ENCODE measurements at regions not wholly inside any gene's neighbourhood (a gene's known extent, or its start where the extent isn't known, plus 50 kb on each side); places are given as distances from the start of the nearest gene placed in this dataset.

DNA sequence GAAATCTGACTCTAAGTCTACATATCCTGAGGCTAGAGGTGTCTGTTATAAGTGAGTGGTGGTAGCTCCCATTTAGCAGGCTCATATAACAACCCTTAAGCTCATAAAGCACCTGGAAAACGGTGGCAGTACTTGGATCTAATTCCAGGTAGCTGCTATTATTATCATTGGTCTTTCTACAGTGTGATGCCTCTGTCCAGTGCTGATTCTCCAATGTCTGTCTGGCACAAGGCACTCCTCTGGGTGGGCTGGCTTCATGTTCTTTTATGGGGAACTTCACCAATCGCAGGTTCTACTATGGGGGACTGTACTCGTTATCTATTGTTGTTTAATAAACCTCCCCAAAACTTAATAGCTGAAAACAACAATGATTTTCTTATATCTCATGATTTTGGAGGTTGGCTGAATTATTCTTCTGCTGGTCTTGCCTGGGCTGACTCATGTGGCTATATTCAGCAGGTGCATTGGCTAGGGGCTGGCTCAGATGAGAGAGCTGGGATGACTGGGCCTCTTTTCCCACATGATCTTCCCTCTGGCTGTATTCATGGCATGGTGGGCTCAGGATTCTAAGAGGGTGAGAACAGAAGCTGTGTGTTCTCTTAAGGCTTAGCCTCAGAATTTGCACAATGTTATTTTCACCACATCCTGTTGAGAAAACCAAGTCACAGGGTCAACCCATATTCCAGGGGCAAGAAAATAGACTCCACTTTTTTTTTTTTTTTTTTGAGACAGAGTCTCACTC lies 93.0 kb upstream of the PCGF5 start:
- Mint-ChIP-seq H3K27ac (no peak overlapping the region), H3K4me1 (ENCODE audit: low read depth) (no peaks in the 10 kb centered on the region), H3K9me3 (no peaks in the 10 kb centered on the region), H3K27me3 (peaks cover 6% of the 10 kb centered on the region), H3K4me3 (no peak overlapping the region), H3K36me3 (no peaks in the 10 kb centered on the region)
- DNase-seq: no peak
- intact Hi-C loops (cut with micrococcal nuclease): no loop called here
- ChIA-PET CTCF (interaction anchor here (0.6 kb wide), 1 partner anchor 84 kb away, joined by 3 read pairs; no protein-coding TSS in a partner anchor), POLR2A (no interaction called here)

GRCh38 chr10:91135113-91135512 lies 85.3 kb upstream of the PCGF5 start:
- Mint-ChIP-seq H3K9me3 (no peaks in the 10 kb centered on the region), H3K27ac (no peak overlapping the region), H3K27me3 (no peaks in the 10 kb centered on the region), H3K4me3 (no peak overlapping the region), H3K4me1 (ENCODE audit: low read depth) (no peaks in the 10 kb centered on the region), H3K36me3 (no peaks in the 10 kb centered on the region)
- POLR2A ChIA-PET: no interaction called here
- intact Hi-C loops (cut with micrococcal nuclease): no loop called here
- no peak for DNase-seq
- CTCF ChIA-PET: interaction anchor here (0.9 kb wide), 1 partner anchor 128 kb away, joined by 3 read pairs; no protein-coding TSS in a partner anchor

DNA sequence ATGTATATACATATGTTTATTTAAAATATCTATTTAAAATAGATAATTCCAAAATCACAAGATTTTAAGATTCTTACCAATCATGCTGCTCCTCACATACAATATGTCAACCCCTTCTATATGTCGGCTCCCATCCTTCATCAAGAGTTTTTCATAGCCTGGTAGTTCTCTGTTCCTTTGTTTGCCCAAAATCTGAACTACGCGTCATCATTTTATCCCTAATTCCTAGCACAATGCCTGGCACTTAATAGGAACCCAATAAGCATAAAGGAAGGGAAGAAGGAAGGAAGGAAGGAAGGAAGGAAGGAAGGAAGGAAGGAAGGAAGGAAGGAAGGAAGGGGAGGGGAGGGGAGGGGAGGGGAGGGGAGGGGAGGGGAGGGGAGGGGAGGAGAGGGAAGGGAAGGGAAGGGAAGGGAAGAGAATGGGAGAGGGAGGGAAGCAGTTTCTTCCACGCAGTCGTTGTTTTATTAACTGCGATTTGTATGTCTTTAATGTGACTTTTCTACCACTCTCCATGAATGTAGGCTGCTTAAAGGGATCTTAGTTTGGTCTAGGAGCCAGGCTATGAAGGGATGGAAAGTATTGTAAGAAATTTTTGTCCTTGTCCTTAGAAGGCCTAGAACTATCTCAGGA lies 83.3 kb upstream of the PCGF5 start:
- Mint-ChIP-seq H3K27ac (no peak overlapping the region), H3K4me1 (ENCODE audit: low read depth) (peaks cover 11% of the 10 kb centered on the region), H3K27me3 (no peaks in the 10 kb centered on the region), H3K4me3 (no peak overlapping the region), H3K36me3 (no peaks in the 10 kb centered on the region), H3K9me3 (no peaks in the 10 kb centered on the region)
- no peak for DNase-seq
- ChIA-PET CTCF (interaction anchor here (0.7 kb wide), 1 partner anchor 8 kb away, joined by 3 read pairs; no protein-coding TSS in a partner anchor), POLR2A (no interaction called here)
- intact Hi-C loops (cut with micrococcal nuclease): no loop called here

- H3K27ac Mint-ChIP-seq: no peak overlapping the region
- H3K27me3 Mint-ChIP-seq: no peaks in the 10 kb centered on the region
- H3K36me3 Mint-ChIP-seq: no peaks in the 10 kb centered on the region
- H3K4me1 Mint-ChIP-seq (ENCODE audit: low read depth): peaks cover 11% of the 10 kb centered on the region
- no peak overlapping the region for H3K4me3 Mint-ChIP-seq
- POLR2A ChIA-PET: no interaction called here
- DNase-seq: no peak
- CTCF ChIA-PET: interaction anchor here (0.7 kb wide), 1 partner anchor 8 kb away, joined by 3 read pairs; no protein-coding TSS in a partner anchor
- intact Hi-C loops (cut with micrococcal nuclease): no loop called here
- no peaks in the 10 kb centered on the region for H3K9me3 Mint-ChIP-seq
These were observed 82.6 kb upstream of the PCGF5 start for GRCh38 chr10:91137822-91138221.

DNA sequence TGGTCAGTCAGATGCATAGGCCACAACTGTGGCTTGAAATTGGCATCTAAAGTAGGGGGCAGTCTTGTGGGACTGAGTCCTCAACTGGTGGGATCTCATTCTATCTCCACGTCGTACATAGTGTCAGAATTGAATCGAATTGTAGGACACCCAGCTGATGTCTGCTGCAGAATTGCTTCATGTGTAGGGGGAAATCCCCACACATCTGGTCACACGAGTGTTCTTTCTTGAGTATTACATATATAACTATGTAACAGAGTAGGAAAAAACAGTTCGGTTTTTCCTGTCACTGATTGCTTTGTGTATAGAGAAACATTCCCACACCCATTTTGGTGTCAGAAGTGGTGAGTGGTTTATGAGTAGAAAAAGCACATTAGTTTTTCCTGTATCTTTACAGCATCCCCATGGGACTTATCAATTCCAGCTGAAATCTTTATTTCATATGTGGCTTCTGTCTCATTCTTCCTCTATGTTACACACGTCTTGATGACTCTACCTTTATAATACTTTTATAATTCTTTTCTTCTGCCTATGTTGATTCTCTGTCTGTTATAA lies 79.4 kb upstream of the PCGF5 start:
- no peak for DNase-seq
- Mint-ChIP-seq H3K27ac (no peak overlapping the region), H3K27me3 (peaks cover 4% of the 10 kb centered on the region), H3K4me3 (no peak overlapping the region), H3K36me3 (no peaks in the 10 kb centered on the region), H3K9me3 (no peaks in the 10 kb centered on the region), H3K4me1 (ENCODE audit: low read depth) (peaks cover 11% of the 10 kb centered on the region)
- CTCF ChIA-PET: interaction anchor here (0.6 to 1.4 kb wide), 2 partner anchors 34 to 109 kb away, joined by 3 read pairs; no protein-coding TSS in a partner anchor
- POLR2A ChIA-PET: no interaction called here
- intact Hi-C loops (cut with micrococcal nuclease): no loop called here

DNA sequence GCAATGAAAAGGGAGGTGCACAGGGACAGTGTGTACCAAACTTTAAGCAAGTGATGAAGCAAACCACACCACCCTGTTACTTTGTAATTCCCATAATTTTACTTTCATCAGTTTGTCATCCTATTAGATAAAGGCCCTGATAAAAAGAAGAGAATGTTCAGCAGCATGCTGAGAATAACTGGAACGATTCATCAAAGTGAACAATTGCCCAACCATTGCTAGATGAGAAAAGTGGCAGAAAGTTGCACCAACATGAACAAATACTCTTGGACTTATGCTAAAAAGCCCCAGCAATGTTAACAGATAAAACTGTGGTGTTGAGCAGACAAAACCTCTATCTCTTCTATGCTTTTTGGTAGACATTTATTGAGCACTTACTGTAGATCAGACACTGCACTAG lies 75.5 kb upstream of the PCGF5 start:
- no peaks in the 10 kb centered on the region for H3K36me3 Mint-ChIP-seq
- peaks cover 6% of the 10 kb centered on the region for H3K27me3 Mint-ChIP-seq
- ChIA-PET POLR2A (no interaction called here), CTCF (interaction anchor here (0.7 kb wide), 1 partner anchor 172 kb away, joined by 3 read pairs; no protein-coding TSS in a partner anchor)
- H3K9me3 Mint-ChIP-seq: no peaks in the 10 kb centered on the region
- no peak overlapping the region for H3K27ac Mint-ChIP-seq
- no peak overlapping the region for H3K4me3 Mint-ChIP-seq
- H3K4me1 Mint-ChIP-seq (ENCODE audit: low read depth): peaks cover 11% of the 10 kb centered on the region
- intact Hi-C loops (cut with micrococcal nuclease): no loop called here
- DNase-seq: no peak

GRCh38 chr10:91146146-91146545 lies 74.3 kb upstream of the PCGF5 start:
- DNase-seq: no peak
- CTCF ChIA-PET: no interaction called here
- POLR2A ChIA-PET: no interaction called here
- Mint-ChIP-seq H3K27me3 (peaks cover 6% of the 10 kb centered on the region), H3K36me3 (no peaks in the 10 kb centered on the region), H3K9me3 (no peaks in the 10 kb centered on the region), H3K4me1 (ENCODE audit: low read depth) (peaks cover 8% of the 10 kb centered on the region), H3K4me3 (no peak overlapping the region), H3K27ac (no peak overlapping the region)
- intact Hi-C loops (cut with micrococcal nuclease): no loop called here

GRCh38 chr10:91149550-91149949 lies 70.9 kb upstream of the PCGF5 start:
- Mint-ChIP-seq H3K36me3 (no peaks in the 10 kb centered on the region), H3K9me3 (no peaks in the 10 kb centered on the region), H3K27me3 (peaks cover 2% of the 10 kb centered on the region), H3K27ac (no peak overlapping the region), H3K4me1 (ENCODE audit: low read depth) (no peaks in the 10 kb centered on the region), H3K4me3 (no peak overlapping the region)
- ChIA-PET POLR2A (no interaction called here), CTCF (interaction anchor here (0.7 kb wide), 1 partner anchor 270 kb away, joined by 4 read pairs; no protein-coding TSS in a partner anchor)
- intact Hi-C loops (cut with micrococcal nuclease): no loop called here
- no peak for DNase-seq

DNA sequence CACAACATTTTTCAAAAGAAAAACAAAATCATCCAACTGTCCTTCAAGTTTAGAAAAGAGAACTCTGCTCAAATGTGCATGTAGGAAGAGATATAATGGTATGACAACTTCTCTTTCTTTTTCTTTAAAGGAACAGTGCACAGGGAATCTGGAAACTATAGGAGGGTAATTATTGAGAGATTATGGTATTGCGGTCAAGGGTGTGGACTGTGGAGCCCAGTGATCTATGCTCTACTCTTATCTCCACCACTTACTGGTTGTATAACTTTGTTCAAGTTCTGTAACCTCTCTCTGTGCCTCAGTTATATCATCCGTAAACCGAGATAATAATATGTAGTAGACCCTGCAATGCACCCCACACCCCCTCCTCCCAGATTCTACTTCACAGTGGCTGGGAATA lies 69.8 kb upstream of the PCGF5 start:
- Mint-ChIP-seq H3K36me3 (no peaks in the 10 kb centered on the region), H3K4me3 (no peak overlapping the region), H3K27me3 (peaks cover 2% of the 10 kb centered on the region), H3K4me1 (ENCODE audit: low read depth) (peaks cover 4% of the 10 kb centered on the region), H3K27ac (no peak overlapping the region), H3K9me3 (no peaks in the 10 kb centered on the region)
- no peak for DNase-seq
- CTCF ChIA-PET: no interaction called here
- intact Hi-C loops (cut with micrococcal nuclease): no loop called here
- POLR2A ChIA-PET: no interaction called here

- POLR2A ChIA-PET: no interaction called here
- DNase-seq: no peak
- Mint-ChIP-seq H3K36me3 (no peaks in the 10 kb centered on the region), H3K4me3 (no peak overlapping the region), H3K27me3 (no peaks in the 10 kb centered on the region), H3K9me3 (no peaks in the 10 kb centered on the region), H3K27ac (no peak overlapping the region), H3K4me1 (ENCODE audit: low read depth) (peaks cover 4% of the 10 kb centered on the region)
- CTCF ChIA-PET: interaction anchor here (1.0 kb wide), 1 partner anchor 479 kb away, joined by 3 read pairs; the partner anchor contains the start of gene PPP1R3C
- intact Hi-C loops (cut with micrococcal nuclease): no loop called here
These were observed 67.0 kb upstream of the PCGF5 start for GRCh38 chr10:91153508-91153907.

DNA sequence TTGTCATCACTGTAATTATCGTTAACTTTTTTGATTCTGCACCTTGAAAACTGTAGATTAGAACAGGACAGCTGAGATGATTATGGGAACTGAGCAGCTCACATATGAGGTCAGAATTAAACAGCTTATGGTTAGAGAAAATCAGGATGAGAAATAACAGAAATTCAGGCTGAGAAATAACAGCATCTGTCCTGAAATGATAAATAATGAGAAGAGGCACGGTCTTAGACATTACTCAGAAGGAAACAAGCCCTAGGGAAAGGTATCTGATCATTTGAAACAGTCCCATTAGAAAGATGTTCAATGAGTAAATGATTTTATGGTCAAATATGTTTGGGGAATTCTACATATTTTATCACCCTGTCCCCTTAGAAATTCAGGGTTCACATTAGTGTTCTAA lies 65.6 kb upstream of the PCGF5 start:
- H3K4me3 Mint-ChIP-seq: no peak overlapping the region
- no peak overlapping the region for H3K27ac Mint-ChIP-seq
- no peaks in the 10 kb centered on the region for H3K9me3 Mint-ChIP-seq
- CTCF ChIA-PET: interaction anchor here (0.6 to 1.0 kb wide), 2 partner anchors 478 to 733 kb away, joined by 3 read pairs; partner anchors contain the start of gene PPP1R3C
- H3K4me1 Mint-ChIP-seq (ENCODE audit: low read depth): peaks cover 4% of the 10 kb centered on the region
- POLR2A ChIA-PET: no interaction called here
- H3K36me3 Mint-ChIP-seq: no peaks in the 10 kb centered on the region
- no peak for DNase-seq
- intact Hi-C loops (cut with micrococcal nuclease): no loop called here
- H3K27me3 Mint-ChIP-seq: no peaks in the 10 kb centered on the region

DNA sequence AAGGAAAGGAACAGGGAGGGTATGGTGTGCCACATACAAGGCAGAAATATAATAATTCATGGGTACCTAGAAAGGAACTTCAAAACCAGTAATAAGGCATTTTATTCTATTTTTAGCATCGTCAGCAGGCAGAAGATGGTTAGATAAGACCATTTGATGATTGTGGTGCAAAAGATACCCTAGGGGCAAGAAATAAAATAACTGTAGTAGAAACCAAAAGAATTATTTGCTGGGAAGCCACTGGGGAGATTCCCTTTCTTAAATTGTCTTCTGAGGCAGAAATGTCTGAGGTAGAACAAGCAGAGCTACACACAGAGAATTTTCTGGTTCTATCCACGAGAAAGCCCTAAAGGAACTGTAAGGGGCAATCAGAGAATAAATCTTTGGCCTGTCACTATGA lies 64.3 kb upstream of the PCGF5 start:
- CTCF ChIA-PET: no interaction called here

More for the DNA sequence above, 64.3 kb upstream of the PCGF5 start:
- H3K27ac Mint-ChIP-seq: no peak overlapping the region
- H3K4me3 Mint-ChIP-seq: no peak overlapping the region
- POLR2A ChIA-PET: no interaction called here
- H3K9me3 Mint-ChIP-seq: no peaks in the 10 kb centered on the region
- no peaks in the 10 kb centered on the region for H3K36me3 Mint-ChIP-seq
- H3K4me1 Mint-ChIP-seq (ENCODE audit: low read depth): peaks cover 4% of the 10 kb centered on the region
- intact Hi-C loops (cut with micrococcal nuclease): no loop called here
- DNase-seq: no peak
- H3K27me3 Mint-ChIP-seq: no peaks in the 10 kb centered on the region
